WTC11 (cell line): ENCODE measurements at regions not wholly inside any gene's neighbourhood (a gene's known extent, or its start where the extent isn't known, plus 50 kb on each side); places are given as distances from the start of the nearest gene placed in this dataset.

ENCODE experiments used
- ATAC-seq: fragments of 200-7000 bp; cut with Tn5 transposase; 2 replicates; pipeline ENCODE4 v1.10.0; 2021; ENCODE audit warnings: mild to moderate bottlenecking, moderate library complexity
- CTCF ChIA-PET: fragments of 300-600 bp; sonication (Branson Sonifier 250); formaldehyde crosslinking; loops from one replicate; lab custom pipeline; 2021; ENCODE audit warnings: antibody characterized with exemption; lab: Charles Lee
- POLR2A ChIA-PET: fragments of 350-600 bp; sonication (Branson Sonifier 250); formaldehyde crosslinking; loops from one replicate; lab custom pipeline; 2021; ENCODE audit warnings: antibody characterized with exemption; lab: Charles Lee
- DNase-seq: peaks from one replicate; pipeline ENCODE4 v3.0.0; 2021; ENCODE audit warnings: low spot score
- H3K27ac Mint-ChIP-seq: 2 replicates; pipeline ENCODE4 v1.8.0; 2021; ENCODE audit warnings: mixed read lengths
- H3K27me3 Mint-ChIP-seq: 2 replicates; pipeline ENCODE4 v1.8.0; 2021; ENCODE audit warnings: low read depth, mild to moderate bottlenecking, moderate library complexity, mixed read lengths
- H3K36me3 Mint-ChIP-seq: 2 replicates; pipeline ENCODE4 v1.8.0; 2021; ENCODE audit warnings: mixed read lengths
- H3K4me1 Mint-ChIP-seq: 2 replicates; pipeline ENCODE4 v1.8.0; 2022; ENCODE audit warnings: mixed read lengths
- H3K4me3 Mint-ChIP-seq: 2 replicates; pipeline ENCODE4 v1.8.0; 2021; ENCODE audit warnings: mild to moderate bottlenecking, moderate library complexity, mixed read lengths
- H3K9me3 Mint-ChIP-seq: 2 replicates; pipeline ENCODE4 v1.8.0; 2021; ENCODE audit warnings: mixed read lengths
- CREB1 ChIP-seq: sonication (generic); formaldehyde crosslinking; IDR thresholded peaks from 2 replicates; pipeline ENCODE4 v1.8.0; 2023; ENCODE audit warnings: mild to moderate bottlenecking, missing genetic modification reagents
- CREM ChIP-seq: sonication (generic); formaldehyde crosslinking; IDR thresholded peaks from 2 replicates; pipeline ENCODE4 v1.8.1; 2022; ENCODE audit warnings: mild to moderate bottlenecking, missing genetic modification reagents, moderate library complexity
- ESRRA ChIP-seq: sonication (generic); formaldehyde crosslinking; IDR thresholded peaks from 2 replicates; pipeline ENCODE4 v1.8.1; 2022; ENCODE audit warnings: mild to moderate bottlenecking, missing genetic modification reagents, borderline replicate concordance
- FOXJ3 ChIP-seq: sonication (generic); formaldehyde crosslinking; IDR thresholded peaks from 2 replicates; pipeline ENCODE4 v1.9.0; 2021; ENCODE audit warnings: missing genetic modification reagents, mild to moderate bottlenecking, borderline replicate concordance
- FOXP1 ChIP-seq: sonication (generic); formaldehyde crosslinking; IDR thresholded peaks from 2 replicates; pipeline ENCODE4 v1.8.0; 2022; ENCODE audit warnings: missing genetic modification reagents, mild to moderate bottlenecking, moderate library complexity, borderline replicate concordance
- IRF2 ChIP-seq: sonication (generic); formaldehyde crosslinking; IDR thresholded peaks from 2 replicates; pipeline ENCODE4 v1.8.0; 2022; ENCODE audit warnings: low read depth, missing genetic modification reagents, borderline replicate concordance
- MXD4 ChIP-seq: fragments of 250-450 bp; sonication (Bioruptor Pico); IDR thresholded peaks from 2 replicates; pipeline ENCODE4 v1.8.0; 2021; ENCODE audit warnings: mild to moderate bottlenecking, moderate library complexity, borderline replicate concordance
- NFATC4 ChIP-seq: fragments of 250-450 bp; sonication (Bioruptor Pico); IDR thresholded peaks from 2 replicates; pipeline ENCODE4 v1.9.0; 2021; ENCODE audit warnings: mild to moderate bottlenecking
- RELA ChIP-seq: sonication (generic); formaldehyde crosslinking; IDR thresholded peaks from 2 replicates; pipeline ENCODE4 v1.8.1; 2022; ENCODE audit warnings: missing genetic modification reagents, mild to moderate bottlenecking, borderline replicate concordance
- SMAD3 ChIP-seq: sonication (generic); formaldehyde crosslinking; IDR thresholded peaks from 2 replicates; pipeline ENCODE4 v1.8.0; 2022; ENCODE audit warnings: missing genetic modification reagents, mild to moderate bottlenecking, borderline replicate concordance
- SOX15 ChIP-seq: fragments of 250-450 bp; sonication (Bioruptor Pico); IDR thresholded peaks from 2 replicates; pipeline ENCODE4 v1.9.0; 2021; ENCODE audit warnings: mild to moderate bottlenecking
- TEAD1 ChIP-seq: sonication (generic); formaldehyde crosslinking; IDR thresholded peaks from 2 replicates; pipeline ENCODE4 v1.8.0; 2022; ENCODE audit warnings: mild to moderate bottlenecking, missing genetic modification reagents
- ZNF219 ChIP-seq: sonication (generic); formaldehyde crosslinking; IDR thresholded peaks from 2 replicates; pipeline ENCODE4 v1.8.0; 2023; ENCODE audit warnings: missing genetic modification reagents, mild to moderate bottlenecking, borderline replicate concordance
- ZNF396 ChIP-seq: fragments of 250-450 bp; sonication (Bioruptor Pico); IDR thresholded peaks from 2 replicates; pipeline ENCODE4 v1.8.0; 2021; ENCODE audit warnings: mild to moderate bottlenecking, moderate library complexity, borderline replicate concordance
- ZNF671 ChIP-seq: fragments of 250-450 bp; sonication (Bioruptor Pico); IDR thresholded peaks from 2 replicates; pipeline ENCODE4 v1.8.0; 2021; ENCODE audit warnings: mild to moderate bottlenecking
- TF ChIP-seq, protein P1 (sequence below): sonication (generic); formaldehyde crosslinking; IDR thresholded peaks from 2 replicates; pipeline ENCODE4 v1.8.0; 2022; ENCODE audit warnings: missing genetic modification reagents
- TF ChIP-seq, protein P2 (sequence below): sonication (generic); formaldehyde crosslinking; IDR thresholded peaks from 2 replicates; pipeline ENCODE4 v1.8.1; 2022; ENCODE audit warnings: missing genetic modification reagents, borderline replicate concordance
- TF ChIP-seq, protein P3 (sequence below): sonication (generic); formaldehyde crosslinking; IDR thresholded peaks from 2 replicates; pipeline ENCODE4 v1.8.1; 2022; ENCODE audit warnings: low read depth, missing genetic modification reagents, borderline replicate concordance
- TF ChIP-seq, protein P4 (sequence below): fragments of 200-600 bp; IDR thresholded peaks from 2 replicates; pipeline ENCODE4 v1.8.0; 2022; ENCODE audit warnings: antibody characterized with exemption

DNA sequence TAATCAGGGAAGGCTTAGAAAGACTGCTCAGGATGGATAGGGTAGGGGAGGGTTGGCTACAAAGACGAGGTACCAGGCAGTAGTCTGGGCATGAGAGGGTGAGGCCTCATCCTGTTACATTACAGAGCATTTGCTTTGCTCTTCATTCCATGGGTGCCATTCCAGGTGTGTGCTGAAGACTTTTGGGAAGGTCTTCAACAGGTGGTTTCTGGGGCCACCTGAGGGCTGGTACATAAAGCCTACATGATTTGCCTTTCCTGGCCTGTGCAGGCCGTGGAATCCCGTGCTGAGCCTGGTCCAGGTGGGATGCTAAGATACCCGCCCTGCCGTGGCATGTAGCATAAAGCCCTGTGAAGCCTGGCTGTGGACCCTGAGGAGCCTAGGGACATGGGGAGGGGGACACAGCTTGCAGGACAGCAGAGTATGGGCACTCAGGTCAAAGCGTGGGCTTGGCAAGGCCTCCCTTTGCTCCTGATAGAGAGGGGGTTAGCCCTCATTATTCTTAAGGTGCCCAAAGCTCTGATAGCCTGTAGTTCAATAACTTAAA is 55.6 kb upstream of the ZNF536 start (continued):
- no peak for TF ChIP-seq TEAD1 (CRISPR knock-in tag)
- TF ChIP-seq FOXJ3 (CRISPR knock-in tag) = no peak

DNA sequence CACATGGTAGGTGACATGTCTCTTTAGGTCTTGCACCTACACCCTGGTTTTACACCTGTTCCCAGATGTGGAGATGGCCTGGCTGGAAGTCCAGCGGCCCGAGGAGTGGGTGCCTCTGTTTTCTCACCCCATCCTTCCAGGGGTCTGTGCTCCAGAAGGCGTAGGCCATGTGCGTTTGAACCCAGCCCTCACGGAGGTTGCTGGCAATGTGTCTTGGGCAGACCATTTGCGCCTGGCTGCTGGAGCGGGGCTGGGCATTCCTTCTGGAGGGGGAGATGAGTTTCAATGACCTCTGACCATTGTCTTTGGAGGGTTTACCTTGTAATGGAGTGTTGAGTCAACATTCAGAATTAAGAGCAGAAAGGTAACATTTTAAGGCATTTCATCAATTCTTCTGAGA is 54.8 kb upstream of the ZNF536 start:
- Mint-ChIP-seq H3K9me3 (peaks cover 15% of the 10 kb centered on the region), H3K4me3 (no peak overlapping the region), H3K27me3 (no peaks in the 10 kb centered on the region), H3K27ac (no peak overlapping the region)
- POLR2A ChIA-PET = no interaction called here
- no peak for ATAC-seq
- TF ChIP-seq CREM (CRISPR knock-in tag) = no peak
- TF ChIP-seq, all 79 proteins: peak for 0
- Mint-ChIP-seq H3K36me3 (no peaks in the 10 kb centered on the region), H3K4me1 (peaks cover 10% of the 10 kb centered on the region)
- no peak for DNase-seq
- CTCF ChIA-PET = no interaction called here

DNA sequence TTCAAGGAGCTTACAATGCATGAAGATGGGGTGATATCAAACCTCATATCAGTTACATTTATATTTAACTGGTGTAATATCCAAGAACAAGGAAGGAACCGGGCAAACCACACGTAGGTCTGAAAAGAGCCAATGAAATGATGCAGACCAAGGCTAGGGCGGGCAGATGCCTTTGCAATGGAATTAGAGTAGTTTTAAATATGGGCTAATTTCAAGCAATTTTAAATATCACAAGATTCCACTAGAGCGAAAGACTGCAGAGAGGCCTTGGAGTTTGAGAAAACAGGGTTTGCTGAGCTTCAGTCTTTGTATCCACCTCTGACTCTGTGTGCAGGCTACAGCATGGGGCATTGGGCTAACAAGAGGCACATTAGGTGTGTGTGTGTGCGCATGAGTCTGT is 53.9 kb upstream of the ZNF536 start:
- H3K27ac Mint-ChIP-seq = no peak overlapping the region
- TF ChIP-seq FOXP1 (no peak), RELA (CRISPR knock-in tag) (no peak), NFATC4 (no peak)
- TF ChIP-seq, protein P1, sequence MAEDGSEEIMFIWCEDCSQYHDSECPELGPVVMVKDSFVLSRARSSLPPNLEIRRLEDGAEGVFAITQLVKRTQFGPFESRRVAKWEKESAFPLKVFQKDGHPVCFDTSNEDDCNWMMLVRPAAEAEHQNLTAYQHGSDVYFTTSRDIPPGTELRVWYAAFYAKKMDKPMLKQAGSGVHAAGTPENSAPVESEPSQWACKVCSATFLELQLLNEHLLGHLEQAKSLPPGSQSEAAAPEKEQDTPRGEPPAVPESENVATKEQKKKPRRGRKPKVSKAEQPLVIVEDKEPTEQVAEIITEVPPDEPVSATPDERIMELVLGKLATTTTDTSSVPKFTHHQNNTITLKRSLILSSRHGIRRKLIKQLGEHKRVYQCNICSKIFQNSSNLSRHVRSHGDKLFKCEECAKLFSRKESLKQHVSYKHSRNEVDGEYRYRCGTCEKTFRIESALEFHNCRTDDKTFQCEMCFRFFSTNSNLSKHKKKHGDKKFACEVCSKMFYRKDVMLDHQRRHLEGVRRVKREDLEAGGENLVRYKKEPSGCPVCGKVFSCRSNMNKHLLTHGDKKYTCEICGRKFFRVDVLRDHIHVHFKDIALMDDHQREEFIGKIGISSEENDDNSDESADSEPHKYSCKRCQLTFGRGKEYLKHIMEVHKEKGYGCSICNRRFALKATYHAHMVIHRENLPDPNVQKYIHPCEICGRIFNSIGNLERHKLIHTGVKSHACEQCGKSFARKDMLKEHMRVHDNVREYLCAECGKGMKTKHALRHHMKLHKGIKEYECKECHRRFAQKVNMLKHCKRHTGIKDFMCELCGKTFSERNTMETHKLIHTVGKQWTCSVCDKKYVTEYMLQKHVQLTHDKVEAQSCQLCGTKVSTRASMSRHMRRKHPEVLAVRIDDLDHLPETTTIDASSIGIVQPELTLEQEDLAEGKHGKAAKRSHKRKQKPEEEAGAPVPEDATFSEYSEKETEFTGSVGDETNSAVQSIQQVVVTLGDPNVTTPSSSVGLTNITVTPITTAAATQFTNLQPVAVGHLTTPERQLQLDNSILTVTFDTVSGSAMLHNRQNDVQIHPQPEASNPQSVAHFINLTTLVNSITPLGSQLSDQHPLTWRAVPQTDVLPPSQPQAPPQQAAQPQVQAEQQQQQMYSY (CRISPR knock-in tag) = no peak
- ChIA-PET CTCF (interaction anchor here (0.5 to 0.6 kb wide), 2 partner anchors 422 to 448 kb away, joined by 3 read pairs; no protein-coding TSS in a partner anchor), POLR2A (no interaction called here)
- peaks cover 15% of the 10 kb centered on the region for H3K9me3 Mint-ChIP-seq
- DNase-seq (no peak), ATAC-seq (no peak)
- H3K27me3 Mint-ChIP-seq = no peaks in the 10 kb centered on the region
- no peaks in the 10 kb centered on the region for H3K36me3 Mint-ChIP-seq
- H3K4me3 Mint-ChIP-seq = no peak overlapping the region
- peaks cover 10% of the 10 kb centered on the region for H3K4me1 Mint-ChIP-seq

DNA sequence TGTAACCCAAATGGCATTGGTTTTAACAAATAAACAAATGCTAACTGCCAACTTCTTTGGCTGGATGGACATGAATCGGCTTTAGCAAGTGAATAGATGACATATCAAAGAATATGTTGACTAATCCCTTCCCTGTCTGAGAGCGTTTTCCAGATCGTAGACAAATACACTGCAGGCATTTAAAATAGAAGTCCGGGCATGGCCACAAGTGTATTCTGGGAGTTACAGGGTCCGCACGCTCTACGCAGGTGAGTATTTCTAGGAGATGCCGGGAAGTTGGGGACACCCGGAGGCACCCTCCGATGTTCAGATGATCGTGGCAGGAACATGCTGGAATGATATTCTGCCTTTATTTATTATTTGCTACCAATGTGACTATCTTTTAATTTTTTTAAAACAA is 53.2 kb upstream of the ZNF536 start:
- Mint-ChIP-seq H3K9me3 (peaks cover 18% of the 10 kb centered on the region), H3K4me1 (peaks cover 10% of the 10 kb centered on the region), H3K36me3 (no peaks in the 10 kb centered on the region), H3K27me3 (no peaks in the 10 kb centered on the region), H3K27ac (no peak overlapping the region), H3K4me3 (no peak overlapping the region)
- TF ChIP-seq, protein P2, sequence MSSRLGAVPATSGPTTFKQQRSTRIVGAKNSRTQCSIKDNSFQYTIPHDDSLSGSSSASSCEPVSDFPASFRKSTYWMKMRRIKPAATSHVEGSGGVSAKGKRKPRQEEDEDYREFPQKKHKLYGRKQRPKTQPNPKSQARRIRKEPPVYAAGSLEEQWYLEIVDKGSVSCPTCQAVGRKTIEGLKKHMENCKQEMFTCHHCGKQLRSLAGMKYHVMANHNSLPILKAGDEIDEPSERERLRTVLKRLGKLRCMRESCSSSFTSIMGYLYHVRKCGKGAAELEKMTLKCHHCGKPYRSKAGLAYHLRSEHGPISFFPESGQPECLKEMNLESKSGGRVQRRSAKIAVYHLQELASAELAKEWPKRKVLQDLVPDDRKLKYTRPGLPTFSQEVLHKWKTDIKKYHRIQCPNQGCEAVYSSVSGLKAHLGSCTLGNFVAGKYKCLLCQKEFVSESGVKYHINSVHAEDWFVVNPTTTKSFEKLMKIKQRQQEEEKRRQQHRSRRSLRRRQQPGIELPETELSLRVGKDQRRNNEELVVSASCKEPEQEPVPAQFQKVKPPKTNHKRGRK (CRISPR knock-in tag) = no peak
- TF ChIP-seq MXD4 (CRISPR knock-in tag) (no peak), CREM (CRISPR knock-in tag) (no peak), SOX15 (CRISPR knock-in tag) (no peak), SMAD3 (no peak), ZNF219 (CRISPR knock-in tag) (no peak), TEAD1 (CRISPR knock-in tag) (no peak), IRF2 (no peak), ZNF396 (no peak), ESRRA (CRISPR knock-in tag) (no peak), ZNF671 (CRISPR knock-in tag) (no peak), RELA (CRISPR knock-in tag) (no peak), CREB1 (CRISPR knock-in tag) (no peak)
- TF ChIP-seq, protein P3, sequence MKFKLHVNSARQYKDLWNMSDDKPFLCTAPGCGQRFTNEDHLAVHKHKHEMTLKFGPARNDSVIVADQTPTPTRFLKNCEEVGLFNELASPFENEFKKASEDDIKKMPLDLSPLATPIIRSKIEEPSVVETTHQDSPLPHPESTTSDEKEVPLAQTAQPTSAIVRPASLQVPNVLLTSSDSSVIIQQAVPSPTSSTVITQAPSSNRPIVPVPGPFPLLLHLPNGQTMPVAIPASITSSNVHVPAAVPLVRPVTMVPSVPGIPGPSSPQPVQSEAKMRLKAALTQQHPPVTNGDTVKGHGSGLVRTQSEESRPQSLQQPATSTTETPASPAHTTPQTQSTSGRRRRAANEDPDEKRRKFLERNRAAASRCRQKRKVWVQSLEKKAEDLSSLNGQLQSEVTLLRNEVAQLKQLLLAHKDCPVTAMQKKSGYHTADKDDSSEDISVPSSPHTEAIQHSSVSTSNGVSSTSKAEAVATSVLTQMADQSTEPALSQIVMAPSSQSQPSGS (CRISPR knock-in tag) = no peak
- TF ChIP-seq, protein P4, sequence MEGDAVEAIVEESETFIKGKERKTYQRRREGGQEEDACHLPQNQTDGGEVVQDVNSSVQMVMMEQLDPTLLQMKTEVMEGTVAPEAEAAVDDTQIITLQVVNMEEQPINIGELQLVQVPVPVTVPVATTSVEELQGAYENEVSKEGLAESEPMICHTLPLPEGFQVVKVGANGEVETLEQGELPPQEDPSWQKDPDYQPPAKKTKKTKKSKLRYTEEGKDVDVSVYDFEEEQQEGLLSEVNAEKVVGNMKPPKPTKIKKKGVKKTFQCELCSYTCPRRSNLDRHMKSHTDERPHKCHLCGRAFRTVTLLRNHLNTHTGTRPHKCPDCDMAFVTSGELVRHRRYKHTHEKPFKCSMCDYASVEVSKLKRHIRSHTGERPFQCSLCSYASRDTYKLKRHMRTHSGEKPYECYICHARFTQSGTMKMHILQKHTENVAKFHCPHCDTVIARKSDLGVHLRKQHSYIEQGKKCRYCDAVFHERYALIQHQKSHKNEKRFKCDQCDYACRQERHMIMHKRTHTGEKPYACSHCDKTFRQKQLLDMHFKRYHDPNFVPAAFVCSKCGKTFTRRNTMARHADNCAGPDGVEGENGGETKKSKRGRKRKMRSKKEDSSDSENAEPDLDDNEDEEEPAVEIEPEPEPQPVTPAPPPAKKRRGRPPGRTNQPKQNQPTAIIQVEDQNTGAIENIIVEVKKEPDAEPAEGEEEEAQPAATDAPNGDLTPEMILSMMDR = no peak
- ChIA-PET CTCF (interaction anchor here (1.0 kb wide), 1 partner anchor 25 kb away, joined by 3 read pairs; no protein-coding TSS in a partner anchor), POLR2A (no interaction called here)
- ATAC-seq (no peak), DNase-seq (no peak)
